ENCODE measurements at regions not wholly inside any gene's neighbourhood (a gene's known extent, or its start where the extent isn't known, plus 50 kb on each side); places are given as distances from the start of the nearest gene placed in this dataset.

GRCh38 chr4:108527723-108528122 lies 92.7 kb upstream of the RPL34 start:
- no peak for DNase-seq (ENCODE audit: low read depth)

GRCh38 chr4:108520807-108521206 lies 99.6 kb upstream of the RPL34 start:
- DNase-seq (ENCODE audit: low read depth) = no peak

GRCh38 chr4:108519911-108520601 lies 100.3 kb upstream of the RPL34 start:
- no peak for DNase-seq (ENCODE audit: low read depth)

- no peak for DNase-seq (ENCODE audit: low read depth)
Observed at GRCh38 chr4:108519208-108519833, 101.1 kb upstream of the RPL34 start.

GRCh38 chr4:108512615-108513505 lies 107.5 kb upstream of the RPL34 start:
- peak; percentile 57 for DNase-seq (ENCODE audit: low read depth)

GRCh38 chr4:108511618-108512017 lies 108.8 kb upstream of the RPL34 start:
- DNase-seq (ENCODE audit: low read depth) = no peak

- DNase-seq (ENCODE audit: low read depth) = peak; percentile 58
Observed at GRCh38 chr4:108502356-108502755, 118.0 kb upstream of the RPL34 start.

GRCh38 chr4:108498925-108499324 lies 121.5 kb upstream of the RPL34 start:
- DNase-seq (ENCODE audit: low read depth) = no peak

GRCh38 chr4:108493596-108493931 lies 126.8 kb upstream of the RPL34 start:
- no peak for DNase-seq (ENCODE audit: low read depth)

- DNase-seq (ENCODE audit: low read depth) = no peak
Observed at GRCh38 chr4:108492816-108493595, 127.4 kb upstream of the RPL34 start.

- no peak for DNase-seq (ENCODE audit: low read depth)
Observed at GRCh38 chr4:108488865-108489264, 131.5 kb upstream of the RPL34 start.

GRCh38 chr4:108486046-108486445 lies 134.3 kb upstream of the RPL34 start:
- no peak for DNase-seq (ENCODE audit: low read depth)

- no peak for DNase-seq (ENCODE audit: low read depth)
Observed at GRCh38 chr4:108484187-108484586, 136.2 kb upstream of the RPL34 start.

GRCh38 chr4:108483650-108484049 lies 136.7 kb upstream of the RPL34 start:
- DNase-seq (ENCODE audit: low read depth) = no peak

- DNase-seq (ENCODE audit: low read depth) = peak; percentile 44
Observed at GRCh38 chr4:108483079-108483478, 137.3 kb upstream of the RPL34 start.

- DNase-seq (ENCODE audit: low read depth) = no peak
Observed at GRCh38 chr4:108480881-108481280, 139.5 kb upstream of the RPL34 start.

GRCh38 chr4:108477527-108478108 lies 142.8 kb upstream of the RPL34 start:
- no peak for DNase-seq (ENCODE audit: low read depth)

GRCh38 chr4:108473163-108473720 lies 147.1 kb upstream of the RPL34 start:
- DNase-seq (ENCODE audit: low read depth) = peak; percentile 18

- peak; percentile 78 for DNase-seq (ENCODE audit: low read depth)
Observed at GRCh38 chr4:108466936-108467902, 153.2 kb upstream of the RPL34 start.

GRCh38 chr4:108465886-108466500 lies 154.4 kb upstream of the RPL34 start:
- peak; percentile 39 for DNase-seq (ENCODE audit: low read depth)

Data from M059J (cell line).